Activated CD8-positive, alpha-beta T cell treated with anti-CD3 and anti-CD28 coated beads for 36 hours (primary cell): ENCODE measurements at regions not wholly inside any gene's neighbourhood (a gene's known extent, or its start where the extent isn't known, plus 50 kb on each side); places are given as distances from the start of the nearest gene placed in this dataset.

Source experiments
- ATAC-seq: fragments of 200-7000 bp; cut with Tn5 transposase; one replicate; pipeline ENCODE4 v1.10.0; 2021; ENCODE audit warnings: mild to moderate bottlenecking, moderate library complexity
- CTCF ChIA-PET: fragments of 350-600 bp; sonication (Branson Sonifier 250); formaldehyde crosslinking; loops from one replicate; lab custom pipeline; 2021; ENCODE audit warnings: antibody characterized with exemption; lab: Charles Lee
- POLR2A ChIA-PET: fragments of 350-600 bp; sonication (Branson Sonifier 250); formaldehyde crosslinking; loops from one replicate; lab custom pipeline; 2021; ENCODE audit warnings: antibody characterized with exemption; lab: Charles Lee
- DNase-seq: peaks from one replicate; pipeline ENCODE4 v3.0.0-alpha.2; 2020
- H3K27ac Mint-ChIP-seq: one replicate; pipeline ENCODE4 v1.8.0; 2021; ENCODE audit warnings: mild to moderate bottlenecking, mixed read lengths
- H3K27me3 Mint-ChIP-seq: one replicate; pipeline ENCODE4 v1.8.0; 2021; ENCODE audit warnings: mixed read lengths
- H3K36me3 Mint-ChIP-seq: one replicate; pipeline ENCODE4 v1.8.0; 2021; ENCODE audit warnings: low read depth, mixed read lengths
- H3K4me1 Mint-ChIP-seq: one replicate; pipeline ENCODE4 v1.8.0; 2021; ENCODE audit warnings: low read depth, mixed read lengths
- H3K4me3 Mint-ChIP-seq: one replicate; pipeline ENCODE4 v1.8.0; 2021; ENCODE audit warnings: mild to moderate bottlenecking, moderate library complexity, mixed read lengths
- H3K9me3 Mint-ChIP-seq: one replicate; pipeline ENCODE4 v1.8.0; 2021; ENCODE audit warnings: mixed read lengths
- CTCF ChIP-seq: fragments of 200-600 bp; IDR thresholded peaks from one replicate; pipeline ENCODE4 v1.8.0; 2022; ENCODE audit warnings: antibody characterized with exemption, mild to moderate bottlenecking
- intact Hi-C: fragments of 100-400 bp; cut with micrococcal nuclease; formaldehyde crosslinking; loops from one replicate; pipeline ENCODE4 v1.10.0; 2022

GRCh38 chr2:234571620-234572407, 74.9 kb upstream of the ARL4C start:
- CTCF ChIA-PET: no interaction called here

GRCh38 chr2:234570476-234570875, 73.6 kb upstream of the ARL4C start:
- ChIA-PET POLR2A (interaction anchor here (1.0 kb wide), 1 partner anchor 66 kb away, joined by 3 read pairs; no protein-coding TSS in a partner anchor), CTCF (no interaction called here)
- Mint-ChIP-seq H3K27ac (no peak overlapping the region), H3K4me1 (no peaks in the 10 kb centered on the region), H3K4me3 (no peak overlapping the region), H3K27me3 (peaks cover 12% of the 10 kb centered on the region), H3K9me3 (no peaks in the 10 kb centered on the region), H3K36me3 (no peaks in the 10 kb centered on the region)
- DNase-seq (no peak), ATAC-seq (no peak)
- intact Hi-C loops: no loop called here
- TF ChIP-seq CTCF: no peak

More at GRCh38 chr2:234571620-234572407, 74.9 kb upstream of the ARL4C start:
- no peak overlapping the region for H3K4me3 Mint-ChIP-seq
- intact Hi-C loops: no loop called here
- POLR2A ChIA-PET: no interaction called here
- TF ChIP-seq CTCF: no peak
- no peaks in the 10 kb centered on the region for H3K36me3 Mint-ChIP-seq
- H3K27ac Mint-ChIP-seq: no peak overlapping the region
- H3K27me3 Mint-ChIP-seq: peaks cover 10% of the 10 kb centered on the region
- ATAC-seq (no peak), DNase-seq (no peak)
- H3K9me3 Mint-ChIP-seq: no peaks in the 10 kb centered on the region
- no peaks in the 10 kb centered on the region for H3K4me1 Mint-ChIP-seq

GRCh38 chr2:234569776-234570430, 73.0 kb upstream of the ARL4C start:
- Mint-ChIP-seq H3K4me3 (no peak overlapping the region), H3K36me3 (no peaks in the 10 kb centered on the region), H3K4me1 (no peaks in the 10 kb centered on the region), H3K27ac (no peak overlapping the region), H3K9me3 (no peaks in the 10 kb centered on the region), H3K27me3 (peaks cover 12% of the 10 kb centered on the region)
- no peak for DNase-seq
- intact Hi-C loops: no loop called here
- ATAC-seq: no peak
- POLR2A ChIA-PET: interaction anchor here (1.0 kb wide), 1 partner anchor 65 kb away, joined by 3 read pairs; no protein-coding TSS in a partner anchor
- TF ChIP-seq CTCF: no peak
- CTCF ChIA-PET: no interaction called here

GRCh38 chr2:234566622-234567021, 69.7 kb upstream of the ARL4C start:
- no peak for DNase-seq
- Mint-ChIP-seq H3K4me3 (no peak overlapping the region), H3K27ac (no peak overlapping the region), H3K27me3 (peaks cover 10% of the 10 kb centered on the region), H3K4me1 (no peaks in the 10 kb centered on the region), H3K9me3 (no peaks in the 10 kb centered on the region), H3K36me3 (no peaks in the 10 kb centered on the region)
- intact Hi-C loops: no loop called here
- ATAC-seq: no peak
- ChIA-PET CTCF (interaction anchor here (1.2 kb wide), 1 partner anchor 22 kb away, joined by 3 read pairs; no protein-coding TSS in a partner anchor), POLR2A (no interaction called here)
- TF ChIP-seq CTCF: no peak
